ENCODE measurements at regions not wholly inside any gene's neighbourhood (a gene's known extent, or its start where the extent isn't known, plus 50 kb on each side); places are given as distances from the start of the nearest gene placed in this dataset.

DNA sequence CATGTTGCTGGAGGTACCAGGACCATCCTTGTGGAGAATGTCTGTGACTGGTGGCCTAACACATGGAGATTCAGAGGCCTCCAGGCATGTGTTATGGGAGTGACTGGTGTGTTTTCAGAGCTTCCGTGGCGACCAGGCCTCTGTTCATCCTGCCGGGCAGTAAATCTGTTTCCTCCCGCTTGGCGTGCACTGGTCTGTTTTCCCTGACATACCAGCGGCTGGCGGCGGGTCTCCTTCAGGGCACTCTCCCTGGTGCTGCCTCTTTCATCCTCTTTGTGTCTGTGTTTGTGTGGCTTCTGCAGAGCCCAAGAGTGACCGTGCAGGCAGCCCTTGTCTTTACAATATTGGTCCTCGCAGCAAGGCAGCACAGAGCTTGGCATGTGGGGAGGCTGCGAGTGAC, 385.1 kb upstream of the MKI67 start:
- no peak overlapping the region for H3K4me3 ChIP-seq (ENCODE audit: low read depth, low read length)
- TF ChIP-seq, protein P1, sequence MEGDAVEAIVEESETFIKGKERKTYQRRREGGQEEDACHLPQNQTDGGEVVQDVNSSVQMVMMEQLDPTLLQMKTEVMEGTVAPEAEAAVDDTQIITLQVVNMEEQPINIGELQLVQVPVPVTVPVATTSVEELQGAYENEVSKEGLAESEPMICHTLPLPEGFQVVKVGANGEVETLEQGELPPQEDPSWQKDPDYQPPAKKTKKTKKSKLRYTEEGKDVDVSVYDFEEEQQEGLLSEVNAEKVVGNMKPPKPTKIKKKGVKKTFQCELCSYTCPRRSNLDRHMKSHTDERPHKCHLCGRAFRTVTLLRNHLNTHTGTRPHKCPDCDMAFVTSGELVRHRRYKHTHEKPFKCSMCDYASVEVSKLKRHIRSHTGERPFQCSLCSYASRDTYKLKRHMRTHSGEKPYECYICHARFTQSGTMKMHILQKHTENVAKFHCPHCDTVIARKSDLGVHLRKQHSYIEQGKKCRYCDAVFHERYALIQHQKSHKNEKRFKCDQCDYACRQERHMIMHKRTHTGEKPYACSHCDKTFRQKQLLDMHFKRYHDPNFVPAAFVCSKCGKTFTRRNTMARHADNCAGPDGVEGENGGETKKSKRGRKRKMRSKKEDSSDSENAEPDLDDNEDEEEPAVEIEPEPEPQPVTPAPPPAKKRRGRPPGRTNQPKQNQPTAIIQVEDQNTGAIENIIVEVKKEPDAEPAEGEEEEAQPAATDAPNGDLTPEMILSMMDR (IDR thresholded peaks at IDR 0.05; ENCODE audit: insufficient read depth, low read depth, low read length, missing control alignments): no peak
- no peak for DNase-seq (ENCODE audit: low read depth)

DNA sequence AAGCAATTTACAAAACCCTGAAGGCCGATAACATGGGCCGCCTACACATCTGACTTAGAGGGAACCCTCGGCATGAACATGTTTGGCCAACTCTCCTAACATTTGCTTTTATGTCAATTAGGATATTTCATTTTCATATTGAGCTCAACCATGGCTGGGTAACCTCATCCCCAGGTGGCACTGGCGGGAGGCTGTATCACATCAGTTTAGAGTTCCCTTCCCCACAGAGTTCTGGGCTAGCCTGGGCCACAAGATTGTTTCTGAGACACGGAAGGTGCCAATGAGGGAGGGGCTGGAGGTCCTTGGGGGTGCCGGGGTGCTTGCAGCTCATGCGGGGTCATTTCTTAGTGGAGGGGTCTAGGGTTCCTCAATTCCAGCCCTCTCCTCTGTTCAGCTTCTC, 386.5 kb upstream of the MKI67 start:
- no peak overlapping the region for H3K4me3 ChIP-seq (ENCODE audit: low read depth, low read length)
- no peak for DNase-seq (ENCODE audit: low read depth)
- TF ChIP-seq, protein P1 (IDR thresholded peaks at IDR 0.05; ENCODE audit: insufficient read depth, low read depth, low read length, missing control alignments): no peak

DNA sequence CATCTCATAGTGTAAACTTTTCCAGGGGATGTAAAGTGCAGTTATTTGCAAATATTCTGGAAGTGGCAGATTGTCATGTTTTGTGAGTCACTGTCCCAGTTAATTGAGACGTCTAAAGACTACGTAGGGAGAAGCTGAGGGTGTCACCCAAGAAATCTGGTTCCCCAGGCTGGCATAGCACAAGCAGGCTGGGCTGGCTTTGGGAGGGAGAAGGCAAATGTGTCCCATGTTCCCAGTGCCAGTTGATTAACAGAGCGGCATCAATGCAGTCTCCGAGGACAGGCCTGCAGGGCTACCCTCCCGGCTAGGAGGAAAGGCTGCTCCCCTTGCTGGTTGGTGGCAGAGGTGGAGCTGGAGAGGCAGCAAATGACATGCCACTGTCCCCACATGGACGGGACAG, 388.3 kb upstream of the MKI67 start:
- TF ChIP-seq, protein P1 (IDR thresholded peaks at IDR 0.05; ENCODE audit: insufficient read depth, low read depth, low read length, missing control alignments): no peak
- H3K4me3 ChIP-seq (ENCODE audit: low read depth, low read length): no peak overlapping the region
- no peak for DNase-seq (ENCODE audit: low read depth)

DNA sequence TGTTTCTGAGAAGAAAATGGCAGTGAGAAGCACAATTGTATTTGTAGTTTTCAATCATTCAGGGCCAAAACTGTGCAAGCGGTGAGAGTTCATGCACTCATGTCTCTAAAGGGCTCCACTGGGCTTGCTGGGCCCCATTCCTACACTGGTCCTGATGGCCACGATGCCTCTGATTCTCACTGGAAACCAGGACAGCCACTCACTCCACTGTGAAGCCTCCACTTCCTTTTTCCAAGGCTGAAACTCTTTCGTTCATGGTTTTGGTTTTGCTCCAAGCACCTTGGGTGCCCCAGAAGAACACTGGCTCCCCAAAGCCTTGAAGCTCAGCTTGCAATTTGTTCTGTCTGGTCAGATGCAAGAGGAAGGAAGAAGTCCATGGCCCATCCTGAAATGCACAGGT, 390.0 kb upstream of the MKI67 start:
- H3K4me3 ChIP-seq (ENCODE audit: low read depth, low read length): no peak overlapping the region
- no peak for DNase-seq (ENCODE audit: low read depth)
- TF ChIP-seq, protein P1 (IDR thresholded peaks at IDR 0.05; ENCODE audit: insufficient read depth, low read depth, low read length, missing control alignments): no peak

DNA sequence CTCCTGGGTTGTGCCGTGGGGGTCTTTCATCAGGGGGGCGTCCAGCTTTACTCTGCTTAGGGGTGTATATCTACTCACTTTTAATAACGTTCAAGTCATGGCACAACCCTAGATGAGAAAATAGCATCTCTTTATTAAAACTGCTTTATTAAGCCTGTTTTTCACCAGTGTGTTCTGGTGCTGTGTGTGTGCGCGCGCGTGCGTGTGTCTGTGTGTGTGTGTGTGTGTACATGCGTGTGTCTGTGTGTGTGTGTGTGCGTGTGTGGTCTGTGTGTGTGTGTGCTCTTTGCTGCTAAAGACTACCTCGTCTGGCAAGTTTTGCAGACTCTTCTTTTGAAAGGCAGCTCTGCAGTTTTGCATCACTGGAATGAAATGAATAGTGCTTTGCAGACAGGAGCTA, 390.9 kb upstream of the MKI67 start:
- TF ChIP-seq, protein P1 (IDR thresholded peaks at IDR 0.05; ENCODE audit: insufficient read depth, low read depth, low read length, missing control alignments): no peak
- DNase-seq (ENCODE audit: low read depth): no peak

DNA sequence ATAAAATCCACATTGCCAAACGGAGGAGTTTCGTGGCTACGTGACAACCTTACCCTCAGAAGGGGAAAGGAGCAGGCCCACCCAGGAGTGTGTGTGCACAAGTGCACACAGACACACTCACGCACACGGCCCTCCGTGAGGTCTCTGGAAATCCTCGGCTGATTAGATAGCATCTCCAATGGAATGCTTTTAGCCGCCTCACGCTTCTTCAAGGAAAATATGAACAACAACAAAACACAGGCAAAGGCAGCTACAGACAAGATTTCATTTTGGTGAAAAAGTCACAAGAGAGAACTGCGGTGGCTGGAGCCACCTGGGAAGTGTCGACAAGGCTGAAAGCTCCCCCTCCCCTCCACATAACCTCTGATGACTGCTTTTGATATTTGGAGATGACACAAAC, 391.8 kb upstream of the MKI67 start:
- DNase-seq (ENCODE audit: low read depth): no peak
- TF ChIP-seq, protein P1 (IDR thresholded peaks at IDR 0.05; ENCODE audit: insufficient read depth, low read depth, low read length, missing control alignments): no peak
- H3K4me3 ChIP-seq (ENCODE audit: low read depth, low read length): no peak overlapping the region

More for the DNA sequence above, 390.9 kb upstream of the MKI67 start:
- H3K4me3 ChIP-seq (ENCODE audit: low read depth, low read length): no peak overlapping the region

DNA sequence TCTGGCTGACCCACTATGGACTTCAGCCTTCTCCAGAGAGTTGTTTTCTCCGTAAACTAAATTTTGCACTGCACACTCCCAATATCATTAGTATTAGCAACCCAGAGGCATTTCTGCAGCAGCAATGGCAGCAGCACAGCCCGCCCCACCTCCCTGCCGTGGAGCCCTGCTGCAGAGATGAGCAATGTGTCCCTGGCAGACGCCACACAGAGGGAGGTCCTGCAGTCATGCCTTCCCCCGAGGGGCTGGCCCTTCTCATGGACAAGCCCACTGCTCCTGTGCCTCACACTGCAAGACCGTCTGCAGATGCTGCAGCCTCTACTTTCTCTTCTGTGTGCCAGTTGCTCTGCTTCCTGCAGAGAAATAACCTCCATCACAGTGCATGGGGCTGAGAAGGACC, 393.4 kb upstream of the MKI67 start:
- TF ChIP-seq, protein P1 (IDR thresholded peaks at IDR 0.05; ENCODE audit: insufficient read depth, low read depth, low read length, missing control alignments): no peak
- H3K4me3 ChIP-seq (ENCODE audit: low read depth, low read length): no peak overlapping the region
- no peak for DNase-seq (ENCODE audit: low read depth)

Measured in GM12865 (cell line).